ENCODE measurements at regions not wholly inside any gene's neighbourhood (a gene's known extent, or its start where the extent isn't known, plus 50 kb on each side); places are given as distances from the start of the nearest gene placed in this dataset.

- no peak for TF ChIP-seq EZH2 (IDR thresholded peaks at IDR 0.05; ENCODE audit: insufficient read depth, low read length)
- no peak for TF ChIP-seq CTCF (IDR thresholded peaks at IDR 0.05; ENCODE audit: insufficient read depth, low read depth, low read length)
Observed at GRCh38 chr14:87305345-87305744, 687.6 kb downstream of the GALC start.
